Suppressor macrophage treated with lipopolysaccharide for 1 hour (primary cell): ENCODE measurements at regions not wholly inside any gene's neighbourhood (a gene's known extent, or its start where the extent isn't known, plus 50 kb on each side); places are given as distances from the start of the nearest gene placed in this dataset.
"Not testable (repeated sequence)": the region's sequence is repeated elsewhere in the genome, so short reads cannot be mapped to it uniquely, and the experiment has no call there.

ENCODE experiments used
- DNase-seq, 3 donors: peaks; one replicate each; pipeline ENCODE4 v3.0.0-alpha.2; 2020 to 2022

DNA sequence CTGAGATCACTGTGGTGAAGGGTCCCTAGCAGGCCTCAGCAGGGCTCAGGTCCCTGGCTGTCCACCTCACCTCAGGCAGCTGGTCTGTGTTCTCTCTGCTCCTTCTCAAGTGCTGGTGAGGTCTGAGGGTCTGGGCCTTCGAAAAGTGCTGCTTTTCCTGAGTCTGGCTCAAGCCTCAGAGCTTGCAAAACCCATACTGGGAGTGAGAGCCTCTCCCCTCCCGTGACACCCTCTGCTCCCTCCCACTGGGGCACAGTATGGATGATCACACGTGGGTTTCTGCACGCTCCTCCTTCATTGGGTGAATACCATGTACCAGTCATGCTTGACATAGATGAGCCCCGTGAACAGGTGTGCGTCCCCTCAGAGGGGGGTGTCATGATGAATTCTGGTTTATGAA, 73.3 kb upstream of the WASF3 start:
- no peak for DNase-seq

DNA sequence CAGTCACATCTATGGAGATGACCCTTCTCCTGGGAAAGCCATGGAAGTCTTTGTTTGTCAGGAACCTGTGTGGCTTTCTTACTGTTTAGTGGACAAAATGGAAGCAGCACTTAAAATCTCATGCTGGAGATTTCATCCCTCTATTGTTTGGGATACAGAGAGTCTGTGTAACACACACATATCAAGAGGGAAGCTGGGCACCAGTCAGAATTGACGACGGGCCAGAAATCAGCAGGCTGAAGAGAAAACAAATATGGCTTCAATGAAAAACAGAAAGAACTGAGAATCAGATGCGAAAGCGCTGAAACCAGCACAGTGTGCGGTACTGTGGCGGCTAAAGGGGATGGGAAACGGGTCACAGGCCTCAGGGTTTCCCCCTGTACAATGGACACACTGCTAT, 72.2 kb upstream of the WASF3 start:
- no peak for DNase-seq

DNA sequence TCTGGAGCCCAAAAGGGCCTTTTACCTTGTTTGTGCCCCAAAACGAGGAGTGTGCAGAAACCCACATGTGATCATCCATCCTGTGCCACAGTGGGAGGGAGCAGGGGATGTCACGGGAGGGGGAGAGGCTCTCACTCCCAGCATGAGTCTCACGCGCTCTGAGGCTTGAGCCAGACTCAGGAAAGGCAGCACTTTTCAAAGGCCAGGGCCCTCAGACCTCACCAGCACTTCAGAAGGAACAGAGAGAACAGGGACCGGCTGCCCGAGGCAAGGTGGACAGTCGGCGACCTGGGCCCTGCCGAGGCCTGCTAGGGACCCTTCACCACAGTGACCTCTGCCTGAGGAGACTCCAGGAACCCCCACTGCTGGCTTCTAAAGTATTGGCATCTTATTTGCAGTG, 71.7 kb upstream of the WASF3 start:
- no peak for DNase-seq

DNA sequence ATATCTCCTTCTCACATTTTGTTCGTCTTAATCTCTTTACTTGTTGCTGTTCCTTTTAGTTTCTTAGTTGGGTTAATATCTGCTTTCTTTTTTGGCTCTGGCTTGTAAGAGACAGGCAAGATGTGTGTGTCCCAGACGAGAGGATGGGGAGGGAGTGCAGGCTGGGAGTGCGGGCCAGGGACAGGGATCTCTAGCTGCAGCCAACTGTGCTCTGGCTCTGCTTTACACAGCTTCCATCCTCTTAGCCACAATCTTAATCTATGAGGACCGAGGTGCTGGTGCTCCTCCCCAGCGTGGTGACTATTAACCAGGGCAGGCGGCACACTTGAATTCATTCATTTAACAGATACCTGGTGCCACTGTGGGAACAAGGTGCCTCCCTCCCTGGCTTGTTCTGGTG, 70.9 kb upstream of the WASF3 start:
- no peak for DNase-seq

DNA sequence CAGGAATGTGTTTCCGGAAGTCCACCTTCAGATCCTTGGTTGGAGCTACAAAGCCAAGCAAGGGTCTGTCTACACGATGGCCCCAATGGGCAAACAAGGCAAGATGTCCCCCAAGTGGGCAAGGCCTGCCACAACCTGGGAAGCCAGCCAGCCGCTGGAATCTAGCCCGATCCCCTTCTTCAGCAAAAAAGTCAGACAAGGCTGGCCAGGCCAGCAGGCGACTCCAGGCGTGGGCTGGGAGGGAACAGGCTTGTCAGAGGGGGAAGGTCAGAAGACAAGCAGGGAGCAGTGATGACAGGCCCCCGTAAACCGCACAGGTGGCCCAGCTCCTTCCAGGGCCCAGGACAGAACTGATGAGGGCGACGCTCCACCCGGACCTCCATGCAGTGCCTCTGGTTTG, 69.7 kb upstream of the WASF3 start:
- no peak for DNase-seq

- no peak for DNase-seq
These were observed 69.1 kb upstream of the WASF3 start for GRCh38 chr13:26488236-26489003.

DNA sequence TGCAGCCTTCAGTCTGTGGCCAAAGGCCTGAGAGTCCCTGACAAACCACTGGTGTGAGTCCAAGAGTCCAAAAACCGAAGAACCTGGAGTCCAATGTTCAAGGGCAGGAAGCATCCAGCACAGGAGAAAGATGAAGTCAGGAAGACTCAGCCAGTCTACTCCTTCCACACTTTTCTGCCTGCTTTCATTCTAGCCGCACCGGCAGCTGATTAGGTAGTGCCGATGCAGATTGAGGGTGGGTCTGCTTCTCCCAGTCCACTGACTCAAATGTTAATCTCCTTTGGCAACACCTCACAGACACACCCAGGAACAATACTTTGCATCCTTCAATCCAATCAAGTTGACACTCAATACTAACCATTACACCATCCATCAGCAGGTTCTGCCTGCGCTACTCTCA, 65.2 kb upstream of the WASF3 start:
- DNase-seq, result not testable (repeated sequence)

- DNase-seq, result no peak
These were observed 62.8 kb upstream of the WASF3 start for GRCh38 chr13:26494571-26495195.

DNA sequence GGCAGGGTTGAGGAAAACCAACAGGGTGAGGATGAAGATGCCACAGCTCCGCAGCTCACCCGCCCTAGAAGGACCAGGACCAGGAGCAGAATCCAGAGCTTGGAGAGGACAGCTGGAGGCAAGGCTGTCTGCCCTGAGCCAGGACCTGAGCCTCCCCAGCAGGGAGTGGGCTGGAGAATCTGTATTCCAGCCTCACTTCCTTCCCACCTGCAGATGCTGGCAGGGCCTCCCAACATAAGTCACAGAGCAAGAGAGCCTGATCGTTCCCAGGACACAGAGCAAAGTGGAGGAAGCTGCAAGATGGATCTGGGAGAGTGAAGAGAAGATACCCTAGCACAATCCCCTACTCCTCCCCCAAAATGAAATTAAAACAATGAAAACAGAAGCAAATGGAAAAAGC, 61.7 kb upstream of the WASF3 start:
- no peak for DNase-seq

GRCh38 chr13:26497968-26498511, 59.4 kb upstream of the WASF3 start:
- DNase-seq, result no peak

GRCh38 chr13:26498656-26499601, 58.6 kb upstream of the WASF3 start:
- DNase-seq, result no peak

- no peak for DNase-seq
These were observed 56.7 kb upstream of the WASF3 start for GRCh38 chr13:26500618-26501320.

DNA sequence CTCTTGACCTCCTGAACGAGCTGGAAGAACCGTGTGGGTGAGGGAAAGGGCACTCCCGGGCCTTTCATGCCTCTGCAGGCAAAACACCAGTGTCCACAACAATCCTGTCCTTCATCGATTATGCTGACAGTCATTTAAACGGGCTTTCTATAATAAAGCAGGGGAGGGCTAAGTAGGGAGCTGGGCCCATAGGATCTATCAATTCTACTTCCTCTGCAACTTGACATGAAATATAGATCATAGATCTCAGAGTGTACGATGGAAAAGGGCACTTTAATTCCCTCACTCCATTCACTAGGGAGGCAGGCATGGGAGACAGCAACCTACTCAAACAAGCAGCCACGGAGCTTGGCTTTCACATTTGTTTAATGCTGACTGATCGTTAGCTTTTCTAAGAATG, 55.8 kb upstream of the WASF3 start:
- no peak for DNase-seq

- peak in 1 of 3 donors; percentile 2 for DNase-seq
These were observed 54.7 kb upstream of the WASF3 start for GRCh38 chr13:26502826-26503225.

DNA sequence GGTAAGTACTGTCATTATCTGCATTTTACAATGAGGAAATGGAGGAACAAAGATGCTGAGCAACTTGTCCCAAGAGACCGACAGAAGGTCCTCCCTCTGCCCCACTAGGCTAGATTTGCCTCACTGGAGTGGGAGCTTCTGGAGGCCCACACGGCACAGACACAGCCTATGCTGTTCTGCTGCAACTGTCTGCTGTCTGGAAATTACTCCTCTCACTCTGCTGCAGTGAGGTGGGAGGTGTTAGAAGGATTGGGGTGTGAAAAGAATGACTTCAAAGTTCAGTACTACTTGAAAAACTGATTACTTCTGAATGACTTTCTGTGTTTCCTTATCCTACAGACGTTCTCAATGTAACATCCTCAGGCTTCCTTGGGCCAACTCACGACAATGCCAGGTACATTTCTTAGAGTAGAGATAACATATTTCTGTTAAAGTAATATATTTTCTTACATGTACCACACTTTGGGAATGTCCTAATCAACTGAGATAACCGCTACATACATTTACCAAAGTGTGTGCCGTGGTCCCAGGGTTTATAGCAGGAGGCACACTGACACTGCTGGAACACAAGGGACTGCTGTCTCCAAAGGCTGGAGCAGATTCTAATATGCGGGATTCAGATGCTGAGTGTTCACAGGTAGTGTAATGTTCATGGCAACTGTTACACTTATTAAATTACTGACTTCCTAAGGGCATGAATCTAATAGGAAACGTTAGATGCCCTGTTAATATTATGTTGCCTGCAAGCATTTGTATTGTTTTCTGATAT, 53.5 kb upstream of the WASF3 start:
- DNase-seq, result no peak
